Right forelimb (tissue), 1 donor: ENCODE measurements at regions not wholly inside any gene's neighbourhood (a gene's known extent, or its start where the extent isn't known, plus 50 kb on each side); places are given as distances from the start of the nearest gene placed in this dataset.

Experiments
- DNase-seq: peaks from one replicate; pipeline ENCODE4 v3.0.0-alpha.2; 2018

- no peak for DNase-seq
Observed at GRCh38 chr6:84414531-84414930, 187.1 kb upstream of the CEP162 start.

- DNase-seq: no peak
Observed at GRCh38 chr6:84411060-84411629, 183.7 kb upstream of the CEP162 start.

GRCh38 chr6:84409911-84410310, 182.5 kb upstream of the CEP162 start:
- DNase-seq: no peak

DNA sequence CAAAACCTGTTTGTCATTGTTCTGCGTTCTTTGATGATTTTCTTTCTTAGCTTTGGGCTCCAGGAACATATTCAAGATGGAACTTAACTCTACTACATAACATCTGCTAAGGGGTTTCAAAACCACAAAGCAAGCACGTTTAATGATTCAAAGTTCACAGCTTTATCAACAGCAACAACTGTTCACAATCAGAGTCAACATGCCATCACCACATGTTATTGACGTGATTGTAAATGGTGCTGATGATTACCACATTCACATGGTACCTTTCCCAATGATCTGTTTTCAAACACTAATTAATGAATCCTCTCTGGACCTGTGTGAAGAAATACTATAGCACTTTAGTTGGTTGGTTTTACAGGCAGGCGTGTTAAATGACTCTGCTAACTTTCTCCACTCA, 180.6 kb upstream of the CEP162 start:
- no peak for DNase-seq

DNA sequence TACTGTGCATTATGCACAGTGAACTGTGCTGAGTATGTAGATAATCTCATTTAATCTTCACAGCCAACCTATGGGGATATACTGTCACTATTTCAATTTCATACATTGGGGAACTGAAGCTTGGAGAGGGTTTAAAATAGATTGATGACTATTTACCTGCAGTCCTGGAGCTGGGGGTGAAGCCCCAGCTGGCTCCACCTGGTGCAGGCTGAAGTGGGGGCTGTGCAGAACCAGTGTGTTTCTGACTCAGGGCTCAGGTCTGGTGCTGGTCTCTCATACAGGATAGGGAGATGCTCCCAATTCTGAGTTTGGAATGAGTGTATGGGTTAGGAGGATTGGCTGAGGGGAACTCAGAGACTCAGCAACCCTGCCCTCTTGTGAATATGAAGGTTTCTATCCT, 176.1 kb upstream of the CEP162 start:
- no peak for DNase-seq

- DNase-seq: no peak
Observed at GRCh38 chr6:84399003-84399402, 171.6 kb upstream of the CEP162 start.

DNA sequence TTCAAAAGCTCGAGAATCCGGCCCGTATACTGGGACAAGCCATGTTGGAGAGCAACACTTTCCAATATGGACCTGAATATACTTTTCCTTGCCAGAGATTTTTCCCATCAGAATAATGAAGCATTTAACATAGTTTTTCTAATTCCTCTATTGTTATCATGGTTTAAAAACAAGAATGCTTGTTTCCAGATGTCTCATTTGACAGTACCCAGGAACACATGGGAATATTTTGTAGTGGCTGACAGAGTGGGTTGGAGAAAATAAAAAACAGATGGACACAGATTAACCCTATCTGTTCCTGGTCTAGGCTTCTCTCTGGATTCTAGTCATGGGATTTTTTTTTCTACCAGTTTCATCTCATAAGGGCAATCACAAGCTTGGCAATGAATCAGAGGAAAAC, 164.8 kb upstream of the CEP162 start:
- DNase-seq: no peak

DNA sequence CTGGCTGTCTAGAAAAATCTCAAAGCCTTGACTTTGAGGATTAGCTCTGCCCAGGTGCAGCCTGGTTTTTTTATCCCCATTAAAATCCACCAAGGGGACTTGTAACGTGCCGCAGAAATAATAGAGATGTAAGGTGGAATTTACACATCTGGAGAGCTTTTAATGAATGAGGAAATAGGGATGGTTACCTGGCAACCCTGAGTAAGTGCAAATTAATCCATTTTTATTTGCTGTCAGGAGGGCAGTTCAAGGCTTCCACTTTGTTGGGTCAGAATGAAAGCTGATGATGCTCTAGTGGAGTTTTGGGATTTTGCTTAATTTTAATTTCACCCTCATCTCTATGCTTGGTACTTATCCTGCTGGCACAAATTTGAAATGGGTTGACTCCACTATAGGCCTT, 163.4 kb upstream of the CEP162 start:
- no peak for DNase-seq

DNA sequence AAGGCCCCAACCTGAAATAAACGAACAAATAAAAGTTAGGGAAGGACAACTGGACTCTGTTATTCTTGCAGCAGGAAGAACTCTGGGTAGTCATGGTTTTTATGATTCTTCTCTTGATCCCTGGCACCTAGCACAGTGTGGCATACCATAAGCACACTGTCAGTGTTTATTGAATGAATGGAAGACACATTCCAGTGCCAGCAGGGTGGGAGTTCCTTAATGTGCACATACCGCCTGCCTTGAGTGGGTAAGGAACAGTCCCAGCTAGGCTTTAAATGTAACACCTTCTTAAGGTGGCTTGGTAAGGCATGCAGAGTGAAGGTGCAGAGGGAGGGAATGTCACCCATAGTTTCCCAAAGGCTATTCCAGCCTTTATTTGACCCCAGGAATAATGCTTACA, 162.9 kb upstream of the CEP162 start:
- DNase-seq: no peak

DNA sequence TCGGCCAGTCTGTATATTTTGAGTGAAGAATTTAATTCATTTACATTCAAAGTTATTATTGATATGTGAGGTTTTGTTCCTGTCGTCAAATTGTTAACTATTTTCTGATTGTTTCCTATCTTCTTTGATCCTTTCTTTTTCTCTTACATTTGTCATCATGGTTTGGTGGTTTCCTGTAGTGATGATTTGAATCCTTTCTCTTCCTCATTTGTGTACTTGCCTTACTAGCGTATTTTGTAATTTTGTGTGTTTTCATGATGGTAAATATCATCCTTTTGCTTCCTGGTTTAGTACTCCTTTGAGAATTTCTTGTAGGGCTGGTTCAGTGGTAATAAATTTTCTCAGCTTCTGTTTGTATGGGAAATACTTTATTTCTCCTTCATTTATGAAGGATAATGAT, 151.7 kb upstream of the CEP162 start:
- DNase-seq: no peak

GRCh38 chr6:84372290-84372689, 144.8 kb upstream of the CEP162 start:
- no peak for DNase-seq

DNA sequence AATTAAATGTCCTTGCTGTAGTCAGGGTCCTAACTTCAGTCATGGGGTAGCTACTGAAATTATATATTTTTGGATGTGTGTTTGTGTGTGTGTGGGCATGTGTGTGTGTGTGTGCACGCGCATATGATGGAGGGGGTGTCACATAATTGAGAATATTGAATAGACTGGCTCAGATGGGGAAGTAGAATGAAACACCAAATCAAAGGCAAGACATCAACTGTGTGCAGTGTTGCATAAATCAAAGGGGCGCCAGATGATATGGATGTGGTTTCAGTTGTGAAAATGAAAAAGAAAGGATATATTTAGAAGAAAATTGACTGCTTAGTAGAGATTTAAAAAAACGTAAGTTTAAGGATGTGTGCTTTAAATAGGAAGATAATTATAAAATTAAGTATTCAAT, 144.2 kb upstream of the CEP162 start:
- no peak for DNase-seq

DNA sequence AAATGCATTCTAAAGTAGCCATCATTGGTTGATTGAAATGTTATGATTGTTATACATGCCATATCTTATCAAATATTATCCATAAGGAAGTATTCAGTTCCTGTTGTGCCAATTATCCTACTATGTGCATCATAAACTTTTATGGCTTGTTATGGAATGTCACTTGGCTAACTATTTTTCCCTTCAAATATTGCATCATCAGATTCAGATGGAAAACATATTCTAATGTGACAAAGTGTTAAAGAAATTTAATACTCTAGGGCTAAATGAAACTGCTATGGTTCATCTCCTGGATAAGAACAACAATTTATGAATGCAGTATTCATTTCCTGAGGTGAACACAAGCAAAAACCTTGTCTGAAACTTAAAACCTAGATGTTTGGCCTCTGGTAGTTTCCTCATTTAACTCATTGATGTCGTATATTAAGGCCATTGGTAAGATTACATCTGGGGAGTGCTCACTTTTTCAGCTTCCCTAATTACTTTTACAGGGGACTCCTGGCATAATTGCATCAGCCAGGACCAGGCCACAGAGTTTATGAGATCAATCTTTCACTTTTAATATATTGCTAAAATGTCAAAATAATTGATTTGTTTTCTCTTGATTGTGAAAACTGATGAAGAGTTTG, 134.9 kb upstream of the CEP162 start:
- DNase-seq: no peak

- no peak for DNase-seq
Observed at GRCh38 chr6:84361372-84362192, 134.1 kb upstream of the CEP162 start.

DNA sequence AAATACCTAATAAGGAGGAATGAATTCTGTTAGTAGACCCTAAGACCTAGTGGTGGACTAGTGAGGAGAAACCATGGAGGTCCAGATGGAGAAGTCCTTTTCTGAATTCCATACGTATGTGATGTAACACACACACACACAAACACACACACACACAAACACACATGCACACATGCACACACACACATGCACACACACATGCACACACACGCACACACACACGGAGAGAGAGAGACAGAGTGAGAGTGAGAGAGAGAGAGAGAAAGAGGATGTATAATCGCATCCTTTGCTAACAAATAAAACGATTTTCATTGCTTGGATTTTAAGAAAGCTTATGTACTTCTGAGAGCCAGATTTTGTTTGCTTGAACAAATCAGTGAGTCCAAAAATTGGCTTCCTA, 132.6 kb upstream of the CEP162 start:
- no peak for DNase-seq

DNA sequence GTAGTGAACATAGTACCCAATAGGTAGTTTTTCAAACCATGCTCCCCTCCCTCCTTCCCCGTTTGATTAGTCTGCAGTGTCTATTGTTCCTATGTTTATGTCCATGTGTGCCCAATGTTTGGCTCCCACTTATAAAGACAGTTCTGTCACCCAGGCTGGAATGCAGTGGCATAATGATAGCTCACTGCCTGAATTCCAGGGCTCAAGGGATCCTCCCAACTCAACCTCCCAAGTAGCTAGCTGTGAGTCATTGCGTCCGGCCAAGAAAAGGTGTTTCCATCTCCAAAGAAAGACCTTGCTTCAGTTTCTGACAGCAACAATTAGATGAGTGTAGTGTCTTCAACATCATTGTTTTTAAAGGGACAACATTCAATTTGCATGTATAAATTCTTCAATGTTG, 131.1 kb upstream of the CEP162 start:
- DNase-seq: no peak

GRCh38 chr6:84357631-84358030, 130.2 kb upstream of the CEP162 start:
- no peak for DNase-seq

GRCh38 chr6:84356907-84357306, 129.5 kb upstream of the CEP162 start:
- no peak for DNase-seq

DNA sequence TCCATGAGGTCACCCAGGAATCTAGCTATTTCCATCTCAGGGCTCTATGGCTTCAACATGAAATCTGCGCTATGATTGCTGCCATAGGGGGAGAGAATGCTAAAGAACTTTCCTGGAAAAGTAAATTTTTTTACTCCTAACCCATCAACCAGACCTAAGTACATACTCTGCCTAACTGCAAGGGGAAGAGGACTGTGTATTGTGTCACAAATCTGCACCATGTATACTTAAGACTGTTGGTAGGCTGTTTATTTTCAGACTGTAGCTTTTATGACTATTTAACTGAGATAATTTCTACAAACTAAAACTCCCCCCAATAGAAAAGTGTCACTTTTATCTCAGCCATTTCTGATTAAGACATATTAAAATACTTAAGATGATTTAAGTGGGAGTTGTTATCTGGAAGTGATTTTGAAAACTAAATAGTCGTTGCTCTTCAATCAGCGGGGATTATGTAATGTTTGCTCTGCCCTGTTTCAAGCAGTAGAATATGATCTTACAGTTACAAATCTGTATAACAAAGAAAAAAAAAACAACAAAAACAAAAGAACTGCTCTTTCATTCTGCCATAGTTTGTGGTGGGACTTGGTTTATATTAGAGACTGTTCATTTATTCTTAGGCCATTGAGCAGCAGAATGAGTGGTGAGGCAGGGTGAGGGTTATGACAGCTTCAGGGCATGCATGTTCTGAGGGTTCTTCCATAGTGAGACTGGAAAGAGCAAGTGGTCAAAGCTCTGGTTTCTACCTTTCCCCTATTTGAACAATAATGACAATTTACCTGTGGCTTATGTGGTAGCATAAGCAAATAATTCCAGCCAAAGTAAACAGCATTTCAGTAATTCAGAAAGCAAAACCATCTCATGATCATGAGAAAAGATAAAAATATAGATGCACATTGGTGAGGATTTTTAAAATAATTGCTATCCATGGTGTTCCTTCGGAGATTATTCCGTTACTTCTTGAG, 126.3 kb upstream of the CEP162 start:
- no peak for DNase-seq

DNA sequence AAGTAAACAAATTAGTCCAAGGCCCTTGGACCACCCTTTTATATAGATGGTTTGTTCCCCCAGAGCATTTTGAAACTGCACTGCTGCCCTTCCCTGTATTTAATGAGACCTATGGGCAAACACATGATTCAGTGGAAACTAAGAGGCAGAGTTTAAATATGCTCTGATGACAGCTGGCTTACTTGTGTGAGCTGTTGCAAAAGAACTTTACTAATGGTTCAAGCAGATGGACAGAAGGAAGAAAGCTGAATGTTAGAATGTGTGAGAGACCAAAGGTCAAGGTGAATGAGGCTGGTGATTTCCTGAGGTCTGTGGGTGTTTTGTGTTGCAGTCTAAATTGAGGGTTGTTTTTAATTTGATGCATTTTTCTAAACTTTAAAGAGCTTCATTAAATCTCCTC, 123.0 kb upstream of the CEP162 start:
- no peak for DNase-seq

DNA sequence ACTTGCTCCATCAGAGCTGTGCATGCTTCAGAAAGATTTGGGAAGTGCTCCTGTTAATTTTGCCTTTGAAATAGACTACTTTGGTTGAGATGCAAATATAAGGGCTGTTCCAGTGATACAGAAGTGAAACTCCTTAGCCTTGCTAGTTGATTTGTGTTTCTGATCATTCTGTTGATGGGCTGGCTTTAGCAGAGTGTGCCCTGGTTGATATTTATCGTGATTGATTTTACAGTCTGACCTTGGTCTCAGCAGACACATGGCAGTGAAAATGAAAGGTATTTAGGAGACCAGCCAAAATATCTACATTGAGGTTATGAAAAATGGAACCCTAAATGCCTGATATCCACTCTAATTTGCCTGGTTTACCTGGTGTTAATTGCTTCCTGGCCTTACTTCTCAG, 122.1 kb upstream of the CEP162 start:
- DNase-seq: no peak

DNA sequence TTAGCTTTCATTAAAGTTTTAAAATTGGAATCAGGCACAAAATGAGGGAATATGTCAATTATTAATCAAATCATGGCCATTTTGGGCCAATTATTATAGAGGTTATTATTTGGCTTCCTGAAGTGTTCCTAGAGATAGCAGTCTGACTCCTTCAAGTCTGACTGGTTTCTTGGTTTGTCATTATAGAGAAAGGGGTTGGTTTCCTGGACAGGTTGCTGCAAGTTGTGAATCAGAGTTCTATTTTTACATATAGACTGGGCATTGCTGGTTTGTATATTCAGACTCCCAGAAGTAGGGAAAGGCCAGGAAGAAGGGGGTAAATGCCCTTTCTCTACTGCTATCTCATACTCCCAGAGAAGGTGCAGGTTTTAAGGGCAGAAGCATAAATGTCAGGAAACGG, 121.4 kb upstream of the CEP162 start:
- no peak for DNase-seq

GRCh38 chr6:84346372-84346771, 118.9 kb upstream of the CEP162 start:
- DNase-seq: no peak
